Fibroblast of skin of left biceps (primary cell): ENCODE measurements at regions not wholly inside any gene's neighbourhood (a gene's known extent, or its start where the extent isn't known, plus 50 kb on each side); places are given as distances from the start of the nearest gene placed in this dataset.

ENCODE experiments used
- DNase-seq, 2 experiments: peaks; one replicate each; pipeline ENCODE4 v3.0.0-alpha.2; 2013; ENCODE audit warnings: low read depth in 2 of 2

DNA sequence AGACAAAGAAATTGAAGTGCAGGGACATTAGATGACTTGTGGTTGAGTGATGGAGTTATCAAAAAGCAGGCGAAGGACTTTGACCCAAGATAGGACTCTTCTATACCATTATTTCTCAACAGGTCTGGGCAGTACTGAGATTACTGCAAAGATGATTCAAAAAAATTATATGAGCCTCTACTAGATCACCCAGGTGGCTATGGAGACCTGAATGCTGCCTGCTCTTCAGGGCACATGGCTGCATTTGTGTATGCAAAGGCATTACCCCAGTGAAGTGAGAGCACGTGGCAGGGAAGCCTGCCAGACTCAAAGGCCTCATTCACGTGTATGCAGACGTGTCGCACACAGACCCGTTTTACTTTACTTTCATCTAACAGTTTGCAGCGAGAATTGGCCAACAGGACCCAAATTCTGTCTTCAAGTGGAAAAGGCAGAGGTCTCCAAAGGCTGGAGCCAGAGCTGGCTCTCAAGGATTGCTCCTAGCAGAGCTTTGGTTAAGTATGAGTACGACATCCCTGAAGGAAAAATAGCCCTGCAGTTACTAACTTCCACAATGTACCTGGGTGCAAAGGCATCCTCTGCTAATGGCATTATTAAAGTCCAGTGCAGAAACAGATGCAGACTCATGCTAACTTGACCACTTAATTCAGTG is 113.8 kb upstream of the ARMC2 start:
- DNase-seq, result no peak

DNA sequence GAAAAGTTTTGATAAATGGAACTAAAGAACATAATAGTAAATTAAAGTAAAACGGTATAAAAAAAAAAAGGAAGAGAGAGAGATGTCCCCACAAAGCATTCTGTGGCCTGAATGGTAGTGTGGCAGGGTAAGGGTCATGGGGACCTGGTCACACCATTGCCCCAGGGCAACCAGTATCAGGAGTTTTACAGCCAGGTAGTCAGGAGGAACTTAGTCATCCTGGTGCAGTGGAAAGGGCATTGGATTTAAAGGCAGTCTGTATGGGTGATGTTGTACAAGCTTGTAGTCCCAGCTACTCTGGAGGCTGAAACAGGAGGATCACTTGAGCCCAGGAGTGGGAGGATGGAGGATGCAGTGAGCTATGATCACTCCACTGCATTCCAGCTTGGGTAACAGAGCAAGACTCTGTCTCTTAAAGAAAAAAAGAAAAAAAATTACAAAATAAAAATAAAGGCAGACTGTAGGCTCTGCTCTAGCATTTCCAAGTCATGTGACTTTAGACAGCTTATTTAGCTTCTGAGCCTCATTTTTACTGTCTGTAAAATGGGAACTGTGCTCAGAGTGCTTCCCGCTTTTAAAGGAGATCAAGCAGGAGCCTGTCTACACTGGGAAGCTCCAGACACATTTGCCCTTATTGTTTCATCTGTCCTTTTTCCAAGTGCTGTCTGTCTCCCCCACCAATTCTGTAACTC is 112.8 kb upstream of the ARMC2 start:
- DNase-seq, result no peak

DNA sequence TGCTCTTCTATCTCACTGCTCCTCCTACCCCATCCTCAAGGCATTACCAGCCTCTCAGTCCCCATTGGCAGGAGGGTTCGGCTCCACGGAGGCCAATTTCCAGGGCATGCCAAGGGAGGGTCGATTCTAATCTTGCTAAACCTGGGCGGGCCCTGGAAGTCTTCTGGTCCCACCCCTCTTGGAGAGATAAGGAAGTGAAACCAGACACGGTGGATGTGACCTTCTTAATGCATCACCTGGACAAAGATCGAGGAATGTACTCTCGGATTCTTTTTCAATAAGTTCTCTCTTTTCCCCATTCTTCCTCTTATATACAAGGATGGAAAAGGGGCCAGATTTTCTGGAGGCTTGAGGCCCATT is 112.2 kb upstream of the ARMC2 start:
- DNase-seq, result no peak

DNA sequence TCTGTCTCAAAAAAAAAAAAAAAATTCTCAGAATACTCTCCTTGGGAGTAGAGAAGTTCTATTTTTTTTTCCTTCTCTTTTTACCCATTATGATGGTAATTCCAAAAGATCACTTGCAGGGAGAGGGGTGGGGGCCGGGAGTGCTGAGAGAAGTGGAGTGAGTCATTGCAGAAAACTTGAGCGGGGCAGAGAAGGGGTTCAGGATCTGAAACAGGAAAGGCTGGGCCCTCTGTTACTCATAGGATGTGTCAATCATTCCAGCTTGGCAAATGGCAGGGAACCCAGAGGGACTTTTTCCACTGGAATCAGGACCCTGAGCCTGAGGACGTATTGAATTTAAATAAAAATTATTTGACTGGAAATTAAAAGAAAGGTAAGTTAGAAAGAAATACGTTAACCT is 111.4 kb upstream of the ARMC2 start:
- peak; percentile 58 to 63 for DNase-seq

DNA sequence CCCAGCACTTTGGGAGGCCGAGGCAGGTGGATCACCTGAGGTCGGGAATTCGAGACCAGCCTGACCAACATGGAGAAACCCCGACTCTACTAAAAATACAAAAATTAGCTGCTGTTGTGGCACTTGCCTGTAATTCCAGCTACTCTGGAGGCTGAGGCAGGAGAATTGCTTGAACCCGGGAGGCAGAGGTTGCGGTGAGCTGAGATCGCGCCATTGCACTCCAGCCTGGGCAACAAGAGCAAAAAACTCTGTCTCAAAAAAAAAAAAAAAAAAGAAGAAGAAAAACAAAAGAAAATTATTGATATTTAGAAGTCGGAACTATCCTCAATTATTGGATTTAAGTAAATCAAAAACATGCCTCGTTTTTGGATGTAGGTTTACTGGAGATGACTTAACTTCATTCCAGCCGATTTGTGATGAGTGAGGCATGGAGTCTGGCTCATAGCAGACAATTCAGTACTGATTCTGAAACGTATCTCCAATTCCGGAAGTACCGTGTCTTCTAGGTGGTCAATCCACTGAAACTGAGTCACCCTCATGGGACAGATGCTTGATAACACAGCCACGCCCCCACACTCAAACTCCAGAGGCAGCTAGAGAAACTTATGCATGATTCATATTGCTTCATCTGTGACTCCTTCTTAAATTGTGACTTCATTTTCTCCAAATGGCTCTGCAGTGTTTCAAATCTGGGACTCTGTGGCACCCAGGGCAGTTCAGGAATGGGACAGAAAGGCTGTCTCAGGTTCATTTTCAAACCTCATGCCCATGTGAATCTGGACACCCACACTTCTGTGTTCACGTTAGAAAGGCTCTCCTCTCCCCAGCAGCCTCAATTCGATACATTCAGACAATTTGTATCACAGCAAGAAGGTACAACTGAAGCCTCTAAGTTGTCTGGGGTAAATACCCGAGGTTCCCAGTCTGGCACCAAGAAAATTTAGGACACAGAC is 110.4 kb upstream of the ARMC2 start:
- peak; percentile 93 to 95 for DNase-seq

DNA sequence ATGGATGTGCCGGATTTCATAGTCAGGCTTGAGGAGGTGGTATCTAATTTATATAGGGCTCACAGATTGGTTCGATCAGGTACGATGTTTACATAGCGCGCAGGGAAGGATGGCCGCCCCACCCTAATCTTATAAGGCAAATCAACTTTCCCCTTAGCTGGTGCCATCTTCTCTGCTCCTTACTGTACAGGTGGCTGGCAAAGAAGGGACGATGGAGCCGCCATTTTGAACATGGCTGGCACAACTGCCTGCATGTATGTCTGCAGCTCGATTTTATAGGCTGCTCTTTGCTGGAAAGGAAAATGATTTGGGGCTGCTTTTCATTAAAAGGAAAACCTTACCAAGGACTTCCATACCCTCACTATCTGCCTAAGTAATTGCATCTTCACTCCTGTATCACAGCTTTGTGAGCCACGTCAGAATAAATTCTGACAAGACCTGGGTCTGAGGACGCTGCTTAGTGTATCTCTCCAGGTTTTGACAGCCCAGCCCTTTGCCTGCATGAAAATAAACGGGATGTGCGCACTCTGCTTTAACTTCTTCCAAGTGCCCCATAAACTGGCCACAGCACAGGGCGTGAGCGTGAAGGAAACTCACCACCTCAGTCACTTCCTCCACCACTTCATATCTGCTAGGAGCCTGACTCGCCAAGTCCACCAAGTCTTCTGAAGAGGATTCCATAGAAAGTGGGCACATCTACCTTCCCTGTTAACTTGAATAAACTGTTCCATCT is 109.4 kb upstream of the ARMC2 start:
- no peak for DNase-seq

DNA sequence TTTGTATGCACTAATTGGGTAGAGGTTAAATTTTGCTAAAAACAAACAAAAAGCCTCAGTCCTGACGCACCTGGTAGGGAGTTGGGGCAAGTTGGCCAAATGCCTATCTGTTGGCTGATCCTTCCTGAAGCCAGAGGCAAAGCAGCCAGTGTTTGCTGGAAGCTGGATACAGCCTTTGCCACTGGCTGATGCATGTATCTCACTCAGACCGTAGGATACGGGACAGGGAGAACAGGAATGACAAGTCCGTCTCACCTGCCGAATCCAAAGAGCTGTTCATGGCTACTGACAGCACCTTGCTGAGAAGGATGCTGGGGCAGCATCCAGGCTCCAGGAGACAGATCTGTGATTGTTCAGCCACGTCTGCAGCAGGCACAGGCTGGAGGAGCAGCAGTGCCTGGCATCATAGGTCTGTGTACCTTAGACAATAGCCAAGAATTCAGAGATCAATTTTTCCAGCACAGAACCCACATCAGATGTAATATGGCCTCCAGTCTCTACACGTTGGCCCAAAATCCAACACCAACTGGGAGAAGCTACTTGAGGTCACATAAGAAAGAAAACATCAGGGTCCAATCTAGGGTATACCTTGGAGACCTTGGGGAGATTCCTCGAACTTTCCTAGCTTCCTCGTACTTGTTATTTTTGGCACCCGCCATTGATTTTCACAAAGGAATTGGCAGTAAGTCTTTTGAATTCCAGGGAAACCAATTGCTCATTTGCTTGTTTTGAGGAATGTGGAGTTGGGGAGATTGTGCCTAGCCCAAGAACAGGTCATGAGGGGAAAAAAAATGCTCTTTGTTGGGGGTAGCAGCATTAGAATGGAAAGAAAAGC is 108.5 kb upstream of the ARMC2 start:
- DNase-seq, result peak; percentile 28 to 31

DNA sequence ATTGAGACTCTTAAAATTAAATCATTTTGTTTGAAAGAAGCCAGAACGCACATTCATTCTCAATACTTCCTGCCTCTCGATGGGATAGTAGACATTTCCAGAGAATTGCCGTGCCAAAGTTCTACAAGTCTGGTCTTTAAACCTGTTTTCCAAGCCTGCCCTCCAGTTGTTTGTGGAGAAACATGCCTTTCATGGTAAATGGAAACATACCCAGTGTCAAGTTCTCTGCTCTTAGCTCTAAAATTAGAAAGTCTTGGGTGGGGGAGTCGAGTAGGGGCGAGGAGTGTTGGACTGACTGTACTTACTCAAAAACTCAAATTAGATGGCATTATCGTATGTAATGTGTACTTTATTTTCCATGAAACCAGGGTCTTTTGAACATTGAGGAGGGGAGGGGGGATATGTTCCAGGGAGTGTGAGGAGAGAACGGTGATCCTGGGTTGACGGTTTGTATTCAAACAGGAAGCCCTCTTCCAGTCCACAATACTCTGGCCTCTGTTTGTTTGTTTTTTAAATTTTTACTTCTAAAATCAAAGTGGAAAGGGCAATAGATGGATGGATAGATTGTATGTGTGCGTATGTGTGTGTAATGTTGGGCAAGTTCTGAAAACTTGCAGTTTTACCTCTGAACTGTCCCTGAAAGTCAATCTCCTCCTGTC is 106.8 kb upstream of the ARMC2 start:
- no peak for DNase-seq

DNA sequence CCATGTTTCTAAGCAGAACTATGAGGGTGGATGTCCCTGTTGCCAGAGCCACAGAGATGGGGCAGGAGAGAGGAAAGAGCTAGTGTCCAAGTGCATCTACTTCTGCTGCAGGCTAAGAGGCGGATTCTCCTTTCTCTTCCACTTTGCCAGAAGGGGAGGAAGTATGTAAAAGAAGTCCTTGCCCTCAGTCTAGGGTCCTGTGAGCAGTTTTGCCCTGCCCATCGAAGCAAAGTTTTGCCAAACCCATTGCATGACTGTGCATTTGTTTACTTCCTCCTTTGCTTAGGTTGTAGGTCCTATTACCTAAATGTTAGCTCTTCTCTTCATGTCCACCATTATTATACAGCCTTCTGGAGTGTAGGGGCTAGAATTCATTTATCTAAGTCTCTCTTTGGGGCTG is 106.2 kb upstream of the ARMC2 start:
- no peak for DNase-seq

DNA sequence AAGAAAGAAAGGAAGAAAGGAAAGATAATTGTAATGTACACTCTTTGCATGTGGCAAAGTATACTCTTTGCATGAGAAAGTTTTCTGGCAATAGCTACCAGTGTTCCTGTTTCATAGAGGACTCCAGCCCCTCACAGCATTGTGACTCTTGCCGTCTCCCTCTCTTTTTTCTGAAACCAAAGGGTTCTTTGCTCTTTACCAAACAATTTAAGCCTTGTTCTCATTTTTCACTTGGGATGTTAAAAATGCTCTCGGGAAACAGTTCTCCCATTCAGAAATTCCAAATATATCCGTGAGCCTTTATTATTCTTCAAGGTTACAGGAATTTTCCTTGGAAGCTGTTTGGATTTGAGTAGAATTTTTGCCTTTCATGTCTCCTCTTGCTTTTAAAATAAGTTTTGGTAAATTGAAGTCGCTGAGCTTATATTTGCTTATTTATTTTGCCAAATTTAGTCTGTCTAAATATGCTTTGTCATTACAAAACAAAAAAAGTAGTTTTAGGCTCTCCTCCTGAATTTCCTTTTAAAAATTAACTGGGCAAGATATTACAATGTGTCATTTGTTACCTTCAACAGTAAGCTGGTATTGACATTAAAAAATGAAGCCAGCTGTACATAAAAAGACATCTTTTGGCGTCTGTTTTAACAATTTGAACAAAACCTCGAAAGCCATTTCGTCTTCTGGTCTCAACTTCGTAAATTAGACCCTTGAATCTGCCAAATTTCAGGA is 103.8 kb upstream of the ARMC2 start:
- no peak for DNase-seq

DNA sequence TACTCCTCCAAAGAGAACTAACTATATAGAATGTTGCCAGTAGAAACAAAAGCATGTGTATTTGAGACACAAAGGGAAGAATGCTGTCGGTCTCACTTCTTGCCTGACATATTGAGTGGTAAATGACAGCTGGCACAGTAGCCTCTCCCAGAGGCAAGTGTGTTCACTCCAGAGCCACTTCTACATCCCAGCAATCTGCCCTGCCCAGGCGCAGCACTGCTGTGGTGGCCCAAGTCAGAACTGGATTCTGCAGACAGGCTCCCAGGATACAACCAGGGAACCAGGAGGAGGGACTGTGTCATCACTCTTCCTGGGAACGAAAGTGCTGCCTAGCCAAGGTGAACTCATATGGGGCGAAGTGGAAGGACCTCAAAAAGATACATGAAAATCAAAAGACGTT is 103.2 kb upstream of the ARMC2 start:
- no peak for DNase-seq

DNA sequence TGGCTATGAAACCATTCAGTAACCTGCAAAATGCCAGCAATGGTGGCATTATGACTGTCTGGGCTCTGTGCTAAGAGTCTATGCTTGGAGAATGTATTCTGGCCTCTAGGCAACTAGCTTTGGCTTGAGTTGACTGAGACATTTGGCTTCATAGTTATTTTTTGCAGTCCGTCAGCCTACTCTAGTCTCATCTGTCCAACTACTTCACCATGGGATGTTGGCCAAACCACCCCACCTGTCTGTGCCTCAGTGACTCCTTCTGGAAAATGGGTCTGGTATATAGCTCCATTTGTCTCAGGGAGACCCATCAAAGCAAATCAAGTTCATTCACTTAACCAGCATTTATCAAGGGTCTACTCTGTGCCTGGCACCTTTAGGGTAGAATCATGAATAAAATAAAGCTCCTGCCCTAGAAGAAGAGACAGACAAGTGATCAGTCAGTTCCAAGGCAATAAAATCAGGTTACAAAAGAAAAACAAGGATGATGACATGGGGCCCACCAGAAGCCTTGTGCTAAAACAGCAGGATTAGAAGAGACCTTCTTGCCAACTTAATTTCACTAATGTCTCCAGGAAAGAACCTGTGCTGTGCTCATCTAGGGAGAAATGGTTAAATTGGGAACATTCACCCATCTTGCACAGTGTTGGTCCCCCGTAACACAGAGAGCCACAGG is 102.4 kb upstream of the ARMC2 start:
- no peak for DNase-seq

DNA sequence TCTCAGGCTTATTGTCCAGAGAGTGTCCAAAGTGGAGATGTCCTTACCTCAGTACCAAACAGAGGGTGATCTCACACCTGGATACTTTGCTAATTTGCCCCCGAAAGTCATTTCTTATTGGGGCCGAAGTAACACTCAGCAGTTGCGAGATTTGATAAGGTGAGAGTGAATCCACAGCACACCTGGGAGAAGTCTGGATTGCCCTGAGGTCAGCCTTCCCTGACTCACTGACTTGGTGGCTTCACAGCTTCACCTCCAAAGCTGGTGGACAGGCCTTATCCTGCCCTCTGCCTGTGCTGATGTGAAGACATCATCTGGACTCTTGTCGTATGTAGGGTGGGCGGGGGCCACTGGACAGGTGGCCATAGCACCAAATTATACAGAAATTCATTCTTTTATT is 101.9 kb upstream of the ARMC2 start:
- no peak for DNase-seq

DNA sequence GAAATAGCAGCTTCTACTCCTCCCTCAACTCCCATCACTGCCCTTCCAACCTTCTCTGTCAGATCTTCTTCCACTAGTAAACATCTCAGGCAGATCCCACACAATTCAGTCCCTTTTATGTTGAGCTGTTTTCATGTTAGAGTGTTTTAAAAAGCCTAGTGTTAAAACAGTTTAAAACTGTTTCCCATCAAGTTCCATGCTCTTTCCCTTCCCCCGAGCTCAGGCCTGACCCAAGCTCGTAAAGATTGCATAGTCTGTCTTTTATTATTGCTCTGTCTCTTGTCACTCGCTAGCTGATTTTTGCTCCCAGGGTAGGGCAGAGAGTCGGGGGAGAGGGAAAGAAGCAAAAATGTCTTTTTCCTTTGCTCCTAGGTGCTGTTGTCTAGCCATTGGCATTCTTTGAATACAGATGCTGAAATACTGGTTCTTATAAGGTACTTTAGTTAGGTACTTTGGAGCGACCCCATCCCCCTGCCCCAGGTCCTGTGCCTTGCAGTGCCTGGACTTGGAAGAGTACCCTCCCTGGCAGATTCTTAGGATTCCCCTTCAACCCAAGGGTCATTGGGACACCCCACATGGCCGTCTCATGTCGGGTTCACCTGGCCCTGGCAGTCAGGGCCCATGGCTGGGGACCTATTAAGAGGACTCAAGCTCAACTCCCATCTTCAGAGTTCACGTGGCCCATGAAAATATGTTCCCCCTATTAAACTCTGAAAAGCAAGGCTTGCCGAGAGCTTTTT is 101.2 kb upstream of the ARMC2 start:
- no peak for DNase-seq

DNA sequence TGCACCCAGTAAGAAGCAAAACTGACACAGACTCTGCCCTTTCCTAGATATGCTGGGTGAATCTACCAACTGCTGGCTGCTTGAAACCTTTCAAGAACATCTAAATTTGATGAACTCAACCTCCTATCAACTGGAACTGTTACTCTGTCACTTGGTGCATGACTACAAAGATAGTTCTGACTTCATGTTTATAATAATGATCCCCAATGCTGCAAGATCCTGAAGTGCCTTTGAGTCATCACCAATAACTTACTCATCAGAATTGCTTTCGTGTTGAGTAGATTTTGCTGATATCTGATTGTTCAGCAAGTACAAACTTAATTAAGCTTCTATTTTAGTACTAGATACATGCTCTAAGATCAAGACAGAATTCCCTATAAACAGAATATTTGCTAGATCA is 100.2 kb upstream of the ARMC2 start:
- DNase-seq, result no peak

DNA sequence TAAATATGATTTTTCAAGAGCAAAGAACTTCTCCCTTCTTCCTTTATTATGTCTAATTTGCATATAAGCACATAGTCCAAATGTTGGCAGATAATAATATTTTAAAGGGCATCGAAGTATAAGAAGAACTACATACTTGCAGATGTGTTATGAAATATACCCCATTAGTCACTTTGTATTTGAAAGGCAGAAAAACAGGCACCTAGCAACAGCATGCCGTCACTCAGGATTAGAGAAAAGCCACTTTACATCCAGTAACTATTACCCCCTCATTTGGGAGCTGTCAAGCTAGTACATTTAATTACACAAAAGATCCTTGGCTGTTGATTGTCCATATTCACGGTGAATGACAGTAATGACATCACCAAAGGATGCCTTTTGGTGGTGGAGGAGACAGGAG is 99.3 kb upstream of the ARMC2 start:
- DNase-seq, result no peak

DNA sequence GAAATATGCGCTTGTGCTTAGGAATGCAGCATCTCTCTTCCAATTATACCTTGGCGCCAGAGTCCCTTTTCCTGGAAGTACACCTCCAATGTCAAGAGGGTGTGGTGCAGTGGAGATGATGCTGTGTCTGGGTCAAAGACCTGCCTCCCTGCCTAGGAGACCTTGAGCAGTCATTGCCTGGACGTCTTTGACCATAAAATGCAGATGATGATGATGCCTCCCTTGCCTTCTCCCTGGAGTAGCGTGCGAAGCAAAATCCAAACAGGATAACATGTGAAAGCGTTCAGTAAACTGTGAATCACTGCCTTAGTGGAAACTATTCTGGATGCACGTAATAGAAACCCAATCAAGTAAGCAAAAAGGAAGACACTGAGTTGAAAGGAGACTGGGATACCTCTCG is 97.4 kb upstream of the ARMC2 start:
- no peak for DNase-seq

DNA sequence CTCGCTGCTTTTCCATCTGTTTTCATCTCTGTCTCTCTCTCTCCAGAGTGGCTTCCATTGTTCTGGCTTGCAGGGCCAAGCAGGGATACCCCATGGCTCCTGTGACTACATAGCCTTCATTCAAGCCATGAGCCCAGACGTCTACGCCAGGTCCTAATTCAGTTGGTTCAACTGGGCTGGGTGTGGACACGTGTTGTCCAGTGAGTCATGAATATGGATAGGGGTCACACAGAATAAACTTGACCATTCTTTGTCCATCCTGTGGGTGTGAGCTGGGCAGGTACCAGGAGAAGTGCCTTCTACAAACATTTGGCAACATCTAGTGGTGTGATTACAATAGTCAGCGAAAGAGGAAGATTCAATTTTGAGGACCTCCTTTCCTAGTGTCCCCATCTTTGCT is 96.9 kb upstream of the ARMC2 start:
- no peak for DNase-seq
